ENCODE measurements at regions not wholly inside any gene's neighbourhood (a gene's known extent, or its start where the extent isn't known, plus 50 kb on each side); places are given as distances from the start of the nearest gene placed in this dataset.

DNA sequence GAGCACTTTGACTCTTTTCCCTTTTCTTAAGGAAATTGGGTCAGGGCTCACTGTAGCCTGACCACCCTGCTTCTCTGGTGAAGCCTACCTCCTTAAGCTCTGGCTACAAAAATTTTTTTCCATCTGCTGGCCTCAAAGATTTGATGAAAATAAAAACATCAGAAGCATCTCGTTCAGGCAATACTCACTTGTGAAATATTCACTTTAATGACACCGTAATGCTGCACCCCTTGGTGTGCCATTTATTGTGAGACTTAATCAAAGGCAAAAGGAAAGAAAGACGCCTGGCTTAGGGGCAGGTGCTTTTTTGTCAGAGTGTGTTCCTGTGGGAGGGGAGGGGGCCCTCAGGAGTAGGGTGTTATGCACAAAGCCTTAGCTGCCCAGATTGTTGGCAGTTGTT is 155.0 kb upstream of the TMPO start:
- Histone ChIP-seq H2BK20ac (ENCODE audit: low read depth, low read length, poor library complexity, severe bottlenecking) (no peak overlapping the region), H3K4me1 (ENCODE audit: insufficient read depth, low read length) (peaks cover 3% of the 10 kb centered on the region; the same call in 1 of the 2 replicates), H3K79me1 (ENCODE audit: insufficient read depth, low read depth, low read length, poor library complexity, severe bottlenecking) (no peaks in the 10 kb centered on the region), H4K20me1 (ENCODE audit: control insufficient read depth, insufficient read depth, insufficient read length) (no peaks in the 10 kb centered on the region), H2BK120ac (ENCODE audit: low read depth, low read length, poor library complexity, severe bottlenecking) (no peak overlapping the region), H2AK5ac (ENCODE audit: insufficient read length, low read length) (no peak overlapping the region), H3K9me3 (ENCODE audit: control insufficient read depth, low read depth, low read length) (no peaks in the 10 kb centered on the region), H3K27ac (ENCODE audit: insufficient read length, low read depth, low read length) (no peak overlapping the region), H3K27me3 (ENCODE audit: insufficient read depth, low read length) (no peaks in the 10 kb centered on the region), H3K23ac (ENCODE audit: insufficient read length, low read depth, low read length) (no peak overlapping the region), H3K14ac (ENCODE audit: insufficient read depth, low read length) (no peak overlapping the region), H3T11ph (ENCODE audit: low read length) (no peak overlapping the region), H2BK15ac (ENCODE audit: low read depth, low read length) (no peak overlapping the region), H3K56ac (ENCODE audit: insufficient read length, low read depth, low read length) (no peak overlapping the region), H2BK12ac (ENCODE audit: insufficient read length, low read depth, low read length) (no peak overlapping the region), H3K4ac (ENCODE audit: low read depth, low read length) (no peak overlapping the region), H2BK5ac (ENCODE audit: insufficient read length, low read length) (no peak overlapping the region), H4K5ac (ENCODE audit: insufficient read length, low read depth, low read length) (no peak overlapping the region), H3K18ac (ENCODE audit: insufficient read length, low read depth, low read length) (no peak overlapping the region), H2AFZ (ENCODE audit: low read length) (no peak overlapping the region), H3K79me2 (ENCODE audit: insufficient read depth, low read length) (no peaks in the 10 kb centered on the region; the same call in 1 of the 2 replicates), H3K4me2 (ENCODE audit: insufficient read depth, insufficient read length, low read length) (no peak overlapping the region), H4K91ac (ENCODE audit: insufficient read length, low read depth, low read length) (no peak overlapping the region), H3K23me2 (ENCODE audit: insufficient read length, low read depth, low read length, poor library complexity, severe bottlenecking) (no peaks in the 10 kb centered on the region), H4K8ac (replicated peaks; ENCODE audit: insufficient read length, low read depth, low read length) (no peak overlapping the region), H3K9ac (ENCODE audit: extremely low read depth, insufficient read length, low read length) (no peak overlapping the region)
- Mint-ChIP-seq H3K27ac (no peak overlapping the region), H3K4me3 (no peak overlapping the region), H3K9me3 (no peaks in the 10 kb centered on the region), H3K4me1 (peaks cover 0 to 3% of the 10 kb centered on the region in 2 experiments; a peak in 1 of 4 replicates), H3K27me3 (ENCODE audit: low read depth) (no peaks in the 10 kb centered on the region), H3K36me3 (ENCODE audit: insufficient read depth in 1 of 3, low read depth in 3 of 3) (no peaks in the 10 kb centered on the region)
- TF ChIP-seq, protein P1, sequence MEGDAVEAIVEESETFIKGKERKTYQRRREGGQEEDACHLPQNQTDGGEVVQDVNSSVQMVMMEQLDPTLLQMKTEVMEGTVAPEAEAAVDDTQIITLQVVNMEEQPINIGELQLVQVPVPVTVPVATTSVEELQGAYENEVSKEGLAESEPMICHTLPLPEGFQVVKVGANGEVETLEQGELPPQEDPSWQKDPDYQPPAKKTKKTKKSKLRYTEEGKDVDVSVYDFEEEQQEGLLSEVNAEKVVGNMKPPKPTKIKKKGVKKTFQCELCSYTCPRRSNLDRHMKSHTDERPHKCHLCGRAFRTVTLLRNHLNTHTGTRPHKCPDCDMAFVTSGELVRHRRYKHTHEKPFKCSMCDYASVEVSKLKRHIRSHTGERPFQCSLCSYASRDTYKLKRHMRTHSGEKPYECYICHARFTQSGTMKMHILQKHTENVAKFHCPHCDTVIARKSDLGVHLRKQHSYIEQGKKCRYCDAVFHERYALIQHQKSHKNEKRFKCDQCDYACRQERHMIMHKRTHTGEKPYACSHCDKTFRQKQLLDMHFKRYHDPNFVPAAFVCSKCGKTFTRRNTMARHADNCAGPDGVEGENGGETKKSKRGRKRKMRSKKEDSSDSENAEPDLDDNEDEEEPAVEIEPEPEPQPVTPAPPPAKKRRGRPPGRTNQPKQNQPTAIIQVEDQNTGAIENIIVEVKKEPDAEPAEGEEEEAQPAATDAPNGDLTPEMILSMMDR (conservative IDR thresholded peaks at IDR 0.05) = no peak
- no CpG with 5 or more reads among the region's 3 CpGs for WGBS (ENCODE audit: extremely low coverage, insufficient read length, low lambda C conversion rate)
- DNase-seq = no peak

Data from H9 (cell line).